Stimulated activated CD8-positive, alpha-beta memory T cell treated with anti-CD3 and anti-CD28 coated beads, Interleukin-15, amount 100 ng/mL, for 24 hours (primary cell): ENCODE measurements at regions not wholly inside any gene's neighbourhood (a gene's known extent, or its start where the extent isn't known, plus 50 kb on each side); places are given as distances from the start of the nearest gene placed in this dataset.

Source experiments
- DNase-seq: peaks from one replicate; pipeline ENCODE4 v3.0.0-alpha.2; 2020; ENCODE audit warnings: low read depth

- DNase-seq: no peak
These were observed 137.2 kb upstream of the GPC1 start for GRCh38 chr2:240298117-240298790.

- no peak for DNase-seq
These were observed 136.4 kb upstream of the GPC1 start for GRCh38 chr2:240298803-240299709.

DNA sequence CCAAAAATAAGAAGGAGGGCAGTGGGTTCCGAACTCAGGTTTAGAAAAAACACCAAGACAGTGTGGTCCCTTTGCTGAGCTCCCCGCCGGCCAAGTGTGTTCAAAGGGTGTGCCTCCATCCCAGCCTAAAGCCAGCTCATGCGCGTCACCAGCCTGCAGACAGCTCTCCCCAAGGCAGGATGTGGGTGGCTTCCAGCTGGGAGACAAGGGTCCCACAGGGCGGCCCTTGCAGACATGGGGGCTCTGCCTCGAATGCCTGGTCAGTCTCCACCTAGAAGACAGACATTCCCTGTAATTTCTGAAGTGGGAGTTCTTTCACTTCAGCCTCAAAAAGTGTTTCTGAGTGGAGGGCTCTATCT, 135.8 kb upstream of the GPC1 start:
- no peak for DNase-seq

DNA sequence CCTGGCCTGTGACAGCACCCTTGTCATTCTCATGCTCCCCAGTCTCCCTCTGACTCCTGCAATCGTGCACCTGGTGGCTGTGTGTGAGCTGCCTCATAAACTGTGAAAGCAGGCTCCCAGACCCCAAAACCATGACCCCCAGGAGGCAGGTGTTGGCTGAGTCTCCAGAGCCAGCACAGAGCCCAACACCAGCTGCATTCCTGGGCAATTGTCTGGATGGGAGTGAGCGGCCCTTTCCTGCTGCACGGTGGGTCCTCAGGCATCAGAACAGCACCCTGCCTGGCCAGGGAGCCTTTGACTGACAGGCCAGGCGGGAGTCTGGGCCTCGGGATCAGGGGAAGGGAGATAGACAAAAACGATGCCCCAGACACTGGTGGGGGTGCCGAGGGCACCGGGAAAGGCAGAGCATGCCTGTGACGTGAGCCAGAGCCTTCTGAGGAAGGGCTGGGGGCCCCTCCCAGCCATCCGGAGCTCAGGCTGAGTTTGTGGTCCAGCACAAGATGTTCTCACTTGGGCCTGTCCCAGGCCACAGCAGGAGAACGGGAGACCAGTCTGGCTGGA, 135.1 kb upstream of the GPC1 start:
- no peak for DNase-seq

- DNase-seq: no peak
These were observed 134.6 kb upstream of the GPC1 start for GRCh38 chr2:240300840-240301239.

DNA sequence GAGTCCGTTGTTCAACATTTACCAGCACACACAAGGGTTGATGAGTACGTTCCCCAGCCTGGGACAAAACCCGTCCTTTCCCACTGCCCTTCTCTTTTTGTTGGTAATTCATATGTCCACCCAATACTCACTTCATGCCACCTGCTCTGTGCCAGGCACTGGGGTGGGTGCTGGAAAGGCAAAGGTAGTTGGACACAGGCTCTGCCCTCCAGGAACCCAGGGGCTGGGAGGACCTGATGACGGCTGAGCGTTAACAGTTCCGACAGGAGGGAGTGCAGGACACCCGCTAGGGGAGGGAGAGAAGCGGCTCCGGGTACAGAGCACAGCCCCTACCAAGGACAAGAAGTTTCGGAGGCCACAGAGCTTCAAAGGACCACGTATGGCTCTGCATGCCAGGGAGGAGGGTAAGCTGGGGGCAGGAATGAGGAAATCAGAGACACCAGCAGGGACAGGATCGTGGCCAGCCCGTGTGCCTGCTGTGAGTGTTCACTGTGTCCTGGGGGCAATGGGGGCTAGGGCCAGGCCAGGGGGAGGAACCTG, 134.1 kb upstream of the GPC1 start:
- no peak for DNase-seq

- DNase-seq: no peak
These were observed 133.4 kb upstream of the GPC1 start for GRCh38 chr2:240302041-240302440.

- DNase-seq: no peak
These were observed 132.4 kb upstream of the GPC1 start for GRCh38 chr2:240302933-240303595.

DNA sequence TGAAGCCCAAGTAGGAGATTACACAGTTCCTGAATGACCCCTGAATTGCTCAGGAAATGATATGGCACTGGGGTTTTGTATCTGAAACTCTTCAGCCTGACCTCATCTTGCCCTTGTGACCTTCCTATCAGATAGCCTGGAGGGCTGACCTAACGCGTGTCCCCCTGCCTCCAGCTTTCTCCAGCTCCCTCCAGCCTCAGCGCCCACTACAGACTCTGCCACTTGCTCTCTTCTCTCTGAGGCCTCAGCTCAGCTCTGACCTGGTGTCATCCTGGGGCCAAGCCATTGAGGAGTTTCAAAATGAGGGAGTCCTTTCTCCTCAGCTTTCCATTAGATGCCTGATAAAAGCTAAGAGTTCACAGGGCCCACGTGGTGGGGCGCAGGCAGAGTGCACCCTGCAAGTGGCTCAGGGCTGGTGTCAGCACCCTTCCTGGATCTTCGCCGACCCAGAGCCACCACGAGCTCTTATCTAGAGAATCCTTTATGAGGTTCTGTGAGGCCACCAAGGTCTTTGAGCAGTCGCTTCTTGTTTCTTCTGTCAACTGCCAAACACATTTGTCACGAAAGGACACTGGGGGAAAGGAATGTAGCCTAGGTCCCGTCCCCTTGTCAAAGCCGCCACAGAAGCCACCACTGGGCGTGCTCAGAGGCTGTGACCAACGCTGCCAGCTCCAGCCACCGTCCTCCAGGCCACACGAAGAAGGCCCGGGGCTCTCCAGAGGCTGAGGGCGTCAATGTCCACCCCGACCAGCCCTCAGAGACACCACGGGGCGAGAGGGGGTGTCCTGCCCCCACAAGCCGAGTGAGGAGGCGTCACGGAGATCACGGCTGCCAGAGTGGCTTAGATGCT, 131.3 kb upstream of the GPC1 start:
- no peak for DNase-seq

- no peak for DNase-seq
These were observed 130.7 kb upstream of the GPC1 start for GRCh38 chr2:240304746-240305161.

GRCh38 chr2:240305369-240305962, 130.0 kb upstream of the GPC1 start:
- no peak for DNase-seq

DNA sequence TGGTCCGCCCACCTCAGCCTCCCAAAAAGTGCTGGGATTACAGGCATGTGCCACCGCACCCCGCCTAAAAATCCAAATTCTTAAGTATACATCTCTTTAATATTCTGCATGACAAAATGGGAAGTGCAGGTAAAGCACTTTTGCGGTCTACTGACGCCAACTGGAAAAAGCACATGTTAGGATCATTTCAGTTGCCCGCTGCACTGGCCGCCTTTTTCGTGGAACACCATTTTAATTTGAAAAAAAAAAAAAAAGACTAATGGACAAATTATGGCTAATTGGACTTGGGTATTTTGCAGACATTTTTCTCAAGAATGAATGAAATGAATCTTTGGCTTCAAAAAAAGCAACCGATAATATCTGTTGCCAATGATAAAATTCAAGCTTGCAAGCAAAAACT, 129.3 kb upstream of the GPC1 start:
- no peak for DNase-seq

DNA sequence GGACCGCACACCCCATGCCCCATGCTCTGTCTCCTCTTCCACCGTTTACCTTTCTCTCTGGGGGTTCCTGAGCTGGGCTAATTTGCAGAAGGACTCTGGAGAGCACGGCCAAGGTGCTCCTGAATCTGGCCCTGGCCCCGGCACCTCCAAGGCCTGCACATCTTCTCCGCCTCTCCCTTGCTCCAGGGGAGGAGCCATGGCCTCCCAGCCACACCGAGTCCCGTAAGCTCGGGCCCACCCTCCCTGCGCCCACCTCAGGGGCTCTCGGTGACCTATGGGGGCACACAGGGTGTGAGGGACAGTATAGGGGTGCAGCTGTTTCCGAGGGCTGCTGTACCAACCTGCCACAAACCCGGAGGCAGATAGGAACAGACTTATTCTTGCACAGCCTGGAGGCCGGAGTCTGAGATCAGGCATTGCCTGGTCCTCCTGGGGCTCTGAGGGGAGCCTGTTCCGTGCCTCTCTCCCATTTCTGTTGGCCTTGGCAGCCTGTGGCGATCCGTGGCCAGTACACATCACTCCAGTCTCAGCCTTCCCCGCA, 127.3 kb upstream of the GPC1 start:
- no peak for DNase-seq

DNA sequence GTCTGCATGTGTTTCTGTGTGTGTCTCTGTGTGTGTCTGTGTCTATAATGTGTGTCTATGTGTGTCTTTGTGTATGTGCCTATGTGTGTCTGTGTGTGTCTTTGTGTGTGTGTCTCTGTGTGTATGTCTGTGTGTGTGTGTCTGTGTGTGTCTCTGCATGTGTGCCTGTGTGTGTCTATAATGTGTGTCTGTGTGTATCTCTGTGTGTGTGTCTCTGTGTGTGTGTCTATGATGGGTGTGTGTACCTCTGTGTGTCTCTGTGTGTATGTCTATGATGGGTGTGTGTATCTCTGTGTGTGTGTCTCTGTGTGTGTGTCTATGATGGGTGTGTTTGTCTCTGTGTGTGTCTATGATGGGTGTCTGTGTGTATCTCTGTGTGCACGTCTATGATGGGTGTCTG, 126.2 kb upstream of the GPC1 start:
- no peak for DNase-seq

- DNase-seq: no peak
These were observed 125.3 kb upstream of the GPC1 start for GRCh38 chr2:240310201-240310600.

DNA sequence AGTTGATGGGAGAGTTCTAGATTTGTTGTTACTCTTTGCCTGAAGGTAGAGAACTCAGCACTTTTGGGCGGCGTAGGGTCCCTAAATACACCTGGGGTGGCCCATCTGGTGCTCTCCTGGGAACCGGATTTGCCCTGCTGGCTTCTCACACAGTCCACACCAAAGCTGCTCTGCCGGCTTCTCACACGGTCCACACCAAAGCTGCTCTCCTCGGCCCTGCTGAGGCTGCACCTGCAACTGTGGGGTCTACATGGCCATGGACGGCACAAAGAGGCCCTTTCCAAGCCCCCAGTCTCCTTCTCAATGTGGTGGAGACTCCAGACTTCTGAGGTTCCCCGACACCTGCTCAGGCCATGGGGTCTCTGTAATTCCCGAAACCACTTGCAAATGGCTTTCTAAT, 124.8 kb upstream of the GPC1 start:
- DNase-seq: no peak

DNA sequence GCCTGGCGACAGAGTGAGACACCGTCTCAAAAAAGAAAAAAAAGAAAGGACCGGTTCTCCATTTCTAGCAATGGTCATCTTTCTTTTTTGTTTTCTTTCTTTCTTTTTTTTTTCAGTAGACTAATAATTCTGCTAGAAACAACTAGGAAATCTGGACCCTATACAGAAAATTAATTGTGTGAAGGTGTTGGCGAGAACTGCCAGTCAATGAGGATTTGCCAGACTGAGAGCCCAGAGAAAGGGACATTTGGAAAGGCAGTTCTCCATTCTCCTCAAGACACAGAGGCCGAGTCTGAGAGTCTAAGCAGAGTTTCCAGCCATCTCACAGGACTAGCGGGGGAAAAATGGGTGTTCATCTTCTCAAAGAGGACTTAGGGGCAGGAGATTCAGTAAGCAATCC, 123.6 kb upstream of the GPC1 start:
- no peak for DNase-seq

DNA sequence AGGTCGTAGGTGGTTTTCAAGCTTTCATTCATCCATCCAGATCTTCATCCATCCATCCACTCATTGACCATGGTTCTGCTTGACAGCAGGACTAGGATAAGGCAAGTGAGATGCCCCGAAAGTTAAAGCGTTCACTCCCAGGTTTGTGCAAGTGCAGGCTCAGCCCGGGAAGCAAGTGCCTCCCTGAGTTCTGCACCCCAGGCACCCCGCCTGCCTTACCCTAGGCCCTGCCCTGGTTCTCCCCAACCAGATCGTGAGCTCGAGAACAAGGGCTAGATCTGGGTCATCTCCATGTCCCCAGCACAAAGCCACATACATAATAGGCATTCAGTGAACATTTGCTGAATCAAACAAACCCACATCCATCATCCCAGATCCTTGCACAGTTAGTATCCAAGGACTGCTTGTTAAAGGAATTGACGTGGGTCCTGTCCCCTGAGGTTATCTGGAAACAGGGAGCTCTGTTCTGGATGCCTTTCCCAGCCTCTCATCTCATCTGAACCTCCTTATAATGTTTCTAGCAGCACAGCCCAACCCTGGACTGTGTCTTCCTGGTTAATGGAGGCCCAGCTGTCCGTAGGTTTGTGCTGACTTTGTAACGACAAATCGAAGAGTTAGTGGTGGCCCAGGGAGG, 116.1 kb upstream of the GPC1 start:
- no peak for DNase-seq

- DNase-seq: no peak
These were observed 115.6 kb upstream of the GPC1 start for GRCh38 chr2:240319855-240320203.

- no peak for DNase-seq
These were observed 115.1 kb upstream of the GPC1 start for GRCh38 chr2:240320204-240320993.
